CD1c-positive myeloid dendritic cell (primary cell): ENCODE measurements at regions not wholly inside any gene's neighbourhood (a gene's known extent, or its start where the extent isn't known, plus 50 kb on each side); places are given as distances from the start of the nearest gene placed in this dataset.
"Not testable (repeated sequence)": the region's sequence is repeated elsewhere in the genome, so short reads cannot be mapped to it uniquely, and the experiment has no call there.

Experiments used
- DNase-seq: peaks from one replicate; pipeline ENCODE4 v3.0.0-alpha.2; 2016; ENCODE audit errors: extremely low spot score

GRCh38 chr2:221924576-221924975, 352.5 kb upstream of the EPHA4 start:
- DNase-seq, result no peak

DNA sequence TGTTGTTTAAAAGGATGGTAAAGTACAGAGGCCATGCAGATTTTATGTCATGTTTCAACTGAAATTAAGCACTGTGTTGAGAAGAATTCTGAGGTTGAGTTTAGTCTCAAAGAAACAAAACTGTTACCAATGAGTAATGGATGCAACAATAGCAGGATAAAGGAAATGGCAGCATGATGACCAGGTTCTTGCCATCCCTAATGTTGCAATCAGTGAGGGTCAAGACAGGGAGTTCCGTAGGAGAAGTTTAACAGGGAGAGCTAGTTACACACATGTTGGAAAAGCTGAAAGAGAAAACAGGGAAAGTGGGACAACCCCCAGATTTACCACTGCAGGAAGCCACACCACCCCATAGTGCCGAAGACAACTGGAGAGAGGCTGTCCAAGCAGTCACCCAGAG, 343.8 kb upstream of the EPHA4 start:
- DNase-seq, result no peak

DNA sequence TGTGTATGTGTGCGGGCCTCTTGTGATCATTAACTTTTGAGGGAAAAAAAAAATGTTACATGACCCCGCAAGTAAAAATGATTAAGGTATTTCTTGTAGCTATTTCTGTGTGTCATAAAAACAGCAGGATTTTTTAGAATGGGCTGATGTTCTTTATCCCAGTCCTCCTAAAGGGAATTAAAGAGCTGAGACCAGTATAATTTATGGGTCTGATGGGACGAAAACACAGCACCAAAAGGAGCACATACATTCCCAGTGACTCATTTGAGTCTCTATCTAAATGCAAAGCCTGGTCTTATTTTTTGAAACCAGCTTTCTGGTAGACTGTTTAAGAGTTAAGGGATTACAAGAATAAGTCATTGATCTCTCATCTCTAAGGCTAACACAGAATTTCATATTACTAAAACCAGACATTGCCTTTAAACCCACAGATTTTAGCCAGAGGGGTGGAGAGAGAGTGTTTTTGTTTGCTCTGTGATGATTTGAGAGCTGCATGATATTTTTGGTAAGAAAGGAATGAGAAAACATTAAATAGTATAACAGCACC, 342.3 kb upstream of the EPHA4 start:
- DNase-seq, result no peak

DNA sequence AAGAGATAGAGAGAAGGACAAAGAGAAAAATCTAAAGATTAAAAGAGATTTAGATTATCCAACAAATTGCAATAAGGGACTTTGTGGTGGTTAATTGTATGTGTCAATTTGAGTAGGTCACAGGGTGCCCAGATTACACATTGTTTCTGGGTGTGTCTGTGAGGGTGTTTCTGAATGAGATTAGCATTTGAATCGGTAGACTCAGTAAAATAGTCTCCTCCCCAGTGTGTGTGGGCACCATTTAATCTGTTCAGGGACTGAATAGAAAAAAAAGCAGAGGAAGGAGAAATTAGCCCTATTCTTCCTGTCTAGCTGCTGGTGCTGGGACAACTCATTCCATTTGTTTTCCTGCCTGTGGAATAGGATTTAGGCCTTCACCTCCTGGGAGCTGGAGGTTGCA, 339.8 kb upstream of the EPHA4 start:
- DNase-seq, result no peak

DNA sequence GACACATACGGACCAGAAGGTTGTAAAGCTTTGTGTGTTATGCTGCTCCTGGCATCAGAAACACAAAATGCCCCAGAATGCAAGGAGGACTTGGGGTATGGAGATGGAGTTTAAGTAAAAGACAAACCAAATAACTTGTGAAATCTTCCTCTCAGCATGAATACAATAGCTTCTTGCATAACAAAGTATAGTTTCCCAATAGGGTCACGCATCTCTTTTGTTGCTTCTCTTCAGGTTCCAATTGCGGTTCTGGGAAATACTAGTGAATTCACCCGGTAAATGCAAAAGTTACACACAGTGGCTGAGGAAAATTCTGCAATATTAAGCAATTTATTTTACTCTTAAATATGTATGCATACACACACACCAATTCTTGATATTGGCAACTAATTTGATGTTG, 339.2 kb upstream of the EPHA4 start:
- no peak for DNase-seq

DNA sequence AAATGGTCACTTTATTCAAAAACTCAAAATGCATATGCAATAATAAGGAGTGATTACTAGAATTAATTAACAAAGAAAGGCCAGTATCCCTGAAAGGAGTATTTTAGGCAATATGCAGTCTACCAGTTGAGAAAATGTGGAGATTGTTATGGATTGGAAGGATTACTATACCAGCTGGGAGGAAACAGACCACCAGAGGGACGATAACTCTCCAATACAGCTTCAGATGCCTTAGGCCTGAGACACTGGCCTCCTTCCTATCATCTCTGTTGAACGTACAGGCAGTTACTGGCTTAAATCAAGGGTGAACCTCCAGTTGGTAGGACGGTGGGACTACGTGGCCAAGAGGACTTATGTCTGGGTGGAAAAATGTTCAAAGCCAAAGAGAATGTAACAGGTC, 336.4 kb upstream of the EPHA4 start:
- no peak for DNase-seq

DNA sequence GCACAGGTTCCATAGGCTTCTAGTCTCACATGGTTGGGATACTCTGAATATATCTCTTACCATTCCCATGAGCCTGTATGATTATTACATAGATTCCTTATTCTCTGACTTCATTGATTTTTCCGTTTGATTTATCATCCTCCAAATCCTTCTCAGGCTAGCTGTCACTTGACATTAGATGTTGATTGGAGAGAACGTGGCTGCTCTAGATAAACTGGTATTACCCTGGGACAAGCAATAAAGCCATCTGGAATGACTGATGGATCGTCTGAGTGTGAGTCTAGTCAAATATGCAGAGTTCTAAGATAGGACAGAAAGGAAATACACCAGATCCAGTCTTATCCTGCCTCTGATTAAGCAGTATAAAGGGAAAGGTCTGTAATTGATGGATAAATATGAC, 325.6 kb upstream of the EPHA4 start:
- DNase-seq, result no peak

DNA sequence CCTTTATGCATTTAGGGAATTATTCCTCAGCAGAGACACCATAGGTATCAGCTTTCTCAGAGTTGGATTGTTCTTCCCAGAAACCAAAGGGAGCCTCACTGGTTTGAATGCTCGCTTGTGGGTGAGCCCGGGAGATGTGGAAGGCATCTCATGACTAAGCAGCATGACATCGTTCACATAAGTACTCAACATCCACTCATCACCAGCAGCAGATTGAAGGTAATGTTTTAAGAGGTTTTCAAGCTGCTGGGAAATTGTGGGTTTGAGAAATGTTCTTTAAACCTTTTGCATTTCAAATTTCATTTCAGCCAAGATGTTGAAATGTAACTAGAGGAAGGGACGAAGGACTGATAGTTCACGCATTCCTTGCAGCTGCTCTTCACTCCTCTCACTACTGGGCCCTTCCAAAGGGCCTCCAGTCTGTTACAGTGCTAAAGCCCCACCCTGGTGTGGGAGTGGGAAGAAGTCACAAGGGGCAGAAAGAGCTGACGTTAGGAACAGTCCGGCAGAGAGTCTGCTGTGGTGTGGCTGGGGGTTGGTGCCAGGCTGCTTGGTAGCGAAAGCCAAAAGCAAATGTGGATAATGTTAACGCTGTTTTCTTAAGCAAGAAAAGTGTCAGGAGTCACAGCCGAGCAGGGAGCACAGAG, 324.5 kb upstream of the EPHA4 start:
- no peak for DNase-seq

GRCh38 chr2:221895366-221896121, 323.4 kb upstream of the EPHA4 start:
- no peak for DNase-seq

DNA sequence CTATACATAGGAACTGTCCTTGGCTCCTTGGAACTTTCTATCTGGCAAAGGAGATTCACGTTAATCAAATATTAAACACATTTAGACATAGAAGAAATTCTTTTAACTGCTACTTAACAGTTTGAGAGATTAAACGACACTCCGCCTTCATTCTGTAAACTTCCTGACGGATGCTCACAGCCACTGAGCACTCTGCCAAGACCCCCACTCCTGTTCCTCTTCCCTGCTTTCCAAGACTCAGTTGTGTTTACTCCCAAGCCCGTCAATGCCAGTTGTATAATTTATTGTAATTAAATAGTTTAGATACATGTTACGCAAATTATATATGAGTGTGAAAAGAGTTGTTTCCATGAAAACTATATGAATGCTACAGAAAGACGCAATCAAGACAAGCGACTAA, 321.4 kb upstream of the EPHA4 start:
- no peak for DNase-seq

DNA sequence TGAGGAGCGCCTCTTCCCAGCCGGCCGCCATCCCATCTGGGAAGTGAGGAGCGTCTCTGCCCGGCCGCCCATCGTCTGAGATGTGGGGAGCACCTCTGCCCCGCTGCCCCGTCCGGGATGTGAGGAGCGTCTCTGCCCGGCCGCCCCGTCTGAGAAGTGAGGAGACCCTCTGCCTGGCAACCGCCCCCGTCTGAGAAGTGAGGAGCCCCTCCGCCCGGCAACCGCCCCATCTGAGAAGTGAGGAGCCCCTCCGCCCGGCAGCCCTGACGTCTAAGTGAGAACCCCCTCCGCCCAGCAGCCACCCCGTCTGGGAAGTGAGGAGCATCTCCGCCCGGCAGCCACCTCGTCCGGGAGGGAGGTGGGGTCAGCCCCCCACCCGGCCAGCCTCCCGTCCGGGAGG, 319.9 kb upstream of the EPHA4 start:
- DNase-seq, result not testable (repeated sequence)

DNA sequence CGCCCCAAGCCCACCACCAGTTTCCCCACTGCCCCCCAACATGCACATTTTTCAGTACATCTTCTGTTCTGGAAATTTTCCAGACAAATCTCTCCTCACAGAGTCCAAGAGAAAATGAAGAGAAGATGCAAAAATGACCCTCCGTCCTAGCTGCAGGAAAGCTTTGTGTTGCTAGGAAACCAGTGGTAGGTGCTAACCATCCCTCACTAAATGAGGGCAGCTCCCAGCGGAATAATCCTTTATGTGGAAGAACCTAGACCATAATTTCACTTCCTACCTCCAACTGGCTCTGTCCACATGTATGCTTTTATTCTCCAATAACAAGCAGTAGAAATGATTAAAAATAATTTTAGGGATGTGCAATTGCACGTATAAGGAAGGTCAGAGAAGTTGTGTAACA, 311.9 kb upstream of the EPHA4 start:
- no peak for DNase-seq

DNA sequence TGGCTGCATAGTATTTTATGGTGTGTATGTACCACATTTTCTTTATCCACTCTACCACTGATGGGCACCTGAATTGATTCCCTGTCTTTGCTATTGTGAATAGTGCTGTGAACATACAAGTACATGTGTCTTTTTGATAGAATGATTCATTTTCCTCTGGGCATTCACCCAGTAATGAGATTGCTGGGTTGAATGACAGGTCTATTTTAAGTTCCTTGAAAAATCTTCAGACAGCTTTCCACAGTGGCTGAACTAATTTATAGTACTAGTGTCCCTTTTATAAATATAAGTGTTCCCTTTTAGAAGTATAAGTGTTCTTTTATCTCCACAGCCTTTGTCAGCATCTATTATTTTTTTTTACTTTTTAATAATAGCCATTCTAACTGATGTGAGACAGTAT, 303.9 kb upstream of the EPHA4 start:
- no peak for DNase-seq

DNA sequence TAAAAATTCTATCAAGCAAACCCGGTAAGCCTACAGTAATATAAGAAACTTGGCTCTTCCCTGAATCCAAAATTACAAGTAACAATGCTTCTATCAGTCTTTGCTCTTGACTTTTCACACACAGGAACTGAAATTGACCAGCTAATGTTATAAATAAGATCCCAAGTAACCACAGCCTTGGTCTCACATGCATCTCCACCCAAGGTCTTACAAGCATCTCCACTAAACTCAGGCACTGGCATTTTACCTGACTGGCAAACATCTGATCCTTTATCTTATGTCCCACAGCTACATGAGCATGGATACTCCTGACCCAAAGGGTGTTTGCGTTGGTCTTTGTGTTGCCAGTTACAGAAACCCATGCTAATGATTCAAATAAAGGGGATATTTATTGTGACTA, 302.3 kb upstream of the EPHA4 start:
- no peak for DNase-seq

DNA sequence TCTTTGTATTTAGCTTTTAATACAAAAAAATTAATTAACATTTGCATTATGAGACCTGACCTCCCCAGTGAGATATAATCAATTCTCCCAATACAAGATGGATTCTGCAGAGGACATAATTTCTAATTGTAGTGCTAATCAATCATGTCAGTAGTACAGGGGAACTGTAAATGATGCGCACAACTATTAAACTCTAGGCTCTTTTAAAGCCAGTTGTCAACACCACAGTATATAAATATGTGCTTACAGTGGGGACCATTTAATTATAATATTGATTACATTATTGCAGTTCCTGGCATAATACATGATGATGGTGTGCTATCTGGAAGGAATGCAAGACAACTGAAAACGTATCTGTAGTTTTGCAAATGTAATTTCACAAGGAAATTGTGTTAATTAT, 285.6 kb upstream of the EPHA4 start:
- no peak for DNase-seq

DNA sequence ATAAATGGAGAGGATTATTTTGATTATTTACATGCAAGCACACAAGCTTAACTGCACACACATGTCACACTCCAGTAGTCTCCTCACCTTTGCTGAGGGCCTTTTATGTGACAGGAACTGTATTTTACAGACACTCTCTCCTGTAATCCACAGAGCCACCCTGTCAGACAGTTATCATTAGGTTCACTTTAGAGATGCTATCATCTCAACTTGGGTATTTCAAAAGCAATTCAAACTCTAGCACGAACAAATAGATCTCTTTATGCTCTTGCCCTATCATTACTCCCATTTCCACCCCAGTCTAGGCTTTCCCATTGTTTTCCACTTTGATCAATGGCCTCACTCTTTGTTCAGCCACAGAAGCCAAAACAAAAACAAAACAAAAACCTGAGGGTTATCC, 281.2 kb upstream of the EPHA4 start:
- no peak for DNase-seq

DNA sequence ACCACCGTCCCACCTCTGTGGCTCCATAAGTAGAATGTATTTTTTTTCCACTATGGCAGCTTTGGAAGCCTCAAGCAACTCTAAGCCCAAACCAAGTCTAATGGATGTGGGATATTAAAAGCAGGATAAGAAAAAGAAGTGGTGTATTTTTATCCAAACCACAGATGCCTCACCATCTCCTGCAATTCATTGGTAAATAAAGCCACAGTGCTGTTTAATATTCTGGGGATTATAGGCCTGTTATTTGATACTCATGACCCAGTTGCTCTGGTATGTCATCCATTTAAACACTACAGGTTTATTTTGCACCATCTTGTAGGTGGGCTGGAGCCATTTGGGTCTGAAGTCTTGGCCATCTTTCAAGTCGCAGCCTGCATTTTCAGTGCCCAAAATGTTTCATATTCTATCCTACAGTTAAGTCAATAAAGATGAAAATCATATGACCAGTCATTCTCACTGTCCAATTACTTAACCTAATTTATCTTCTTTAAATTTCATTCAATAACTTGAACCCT, 279.5 kb upstream of the EPHA4 start:
- DNase-seq, result no peak

DNA sequence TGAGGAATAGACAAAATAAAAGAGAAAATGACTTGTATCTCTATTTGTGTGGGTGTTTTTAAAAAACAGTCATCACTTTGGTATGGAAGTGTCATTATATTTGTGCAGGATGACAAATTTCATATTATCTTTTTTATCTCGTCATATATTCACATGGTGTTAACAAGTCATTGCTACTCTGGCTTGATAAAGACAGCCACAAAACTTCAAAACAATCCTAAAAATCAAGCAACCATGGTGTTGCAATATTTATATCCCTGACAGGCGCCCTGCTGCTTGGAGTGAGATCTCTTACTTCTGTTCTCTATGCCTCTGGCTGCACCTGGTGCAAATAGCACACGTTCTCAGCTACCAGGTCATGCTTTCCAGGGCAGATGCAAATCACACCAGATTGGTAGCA, 278.0 kb upstream of the EPHA4 start:
- DNase-seq, result no peak

GRCh38 chr2:221848286-221848685, 276.2 kb upstream of the EPHA4 start:
- no peak for DNase-seq

DNA sequence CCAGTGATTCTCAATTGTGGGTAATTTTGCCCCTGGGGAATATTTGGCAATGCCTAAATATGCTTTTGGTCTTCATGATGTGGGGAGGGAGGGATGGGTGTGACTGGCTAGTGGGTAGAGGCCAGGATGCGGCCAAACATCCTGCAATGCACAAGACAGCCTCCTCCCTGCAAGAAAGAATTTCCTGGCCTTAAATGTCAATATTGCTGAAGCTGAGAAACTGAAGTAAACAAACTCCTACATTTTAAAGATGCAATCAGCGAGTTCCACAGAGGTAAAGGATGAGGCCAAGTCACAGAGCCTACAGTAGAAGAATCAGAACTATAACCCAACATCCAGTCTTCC, 272.9 kb upstream of the EPHA4 start:
- DNase-seq, result no peak

DNA sequence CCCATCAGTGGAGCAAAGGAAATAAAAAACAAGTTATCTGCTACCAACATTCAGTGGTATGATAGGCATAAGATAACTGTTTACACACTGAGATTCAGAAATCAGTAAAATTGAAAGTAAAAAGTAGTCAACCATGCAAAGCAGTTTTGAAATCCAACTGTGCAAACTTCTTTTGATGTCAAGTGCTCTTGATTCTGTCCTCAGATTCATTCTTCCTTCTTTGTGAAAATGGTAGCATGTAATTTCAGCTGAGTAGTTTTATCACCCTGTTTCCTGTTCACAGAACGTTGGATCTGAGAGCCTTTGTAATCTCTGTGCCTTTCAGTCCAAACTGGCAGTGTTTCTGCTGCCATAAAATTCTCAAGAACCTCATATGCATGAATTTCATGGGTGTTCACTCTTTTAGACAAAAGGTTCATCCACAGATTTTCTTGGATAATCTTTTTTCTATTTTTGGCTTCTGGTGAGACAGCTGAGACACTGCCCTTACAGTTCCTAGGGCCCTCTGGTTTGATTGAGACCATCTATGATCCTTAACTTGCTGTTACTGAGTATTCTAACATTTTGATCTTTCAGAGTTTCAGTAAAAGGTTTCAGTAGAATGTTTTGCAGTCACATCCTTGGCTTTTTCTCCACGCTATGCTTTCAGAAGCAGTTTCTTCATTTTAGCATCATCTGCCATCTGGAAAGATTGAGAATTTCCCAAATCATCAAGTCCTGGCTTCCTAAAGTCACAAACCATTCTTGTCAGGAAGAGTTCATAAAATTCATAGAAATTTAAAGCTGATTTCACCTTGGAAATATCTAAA, 272.3 kb upstream of the EPHA4 start:
- DNase-seq, result no peak

DNA sequence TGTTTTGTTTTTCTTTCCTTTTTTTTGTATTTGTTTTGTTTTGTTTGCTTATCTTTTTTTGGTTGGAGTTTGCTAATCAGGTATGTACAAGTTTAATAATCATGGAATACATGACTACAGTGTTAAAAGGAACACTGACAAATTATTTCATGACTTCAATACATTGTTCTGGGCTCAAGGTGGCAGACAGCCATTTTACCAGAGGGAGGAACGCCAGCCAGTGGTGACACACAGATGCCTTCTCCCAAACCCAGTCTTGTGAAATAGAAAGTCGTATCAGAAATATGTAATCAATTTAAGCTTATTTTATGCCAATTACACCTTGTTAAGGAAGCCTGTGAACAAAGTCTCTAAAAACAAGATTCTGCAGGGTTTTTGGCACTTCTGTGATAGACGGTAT, 264.0 kb upstream of the EPHA4 start:
- no peak for DNase-seq

- DNase-seq, result no peak
Observed at GRCh38 chr2:221833966-221834365, 261.9 kb upstream of the EPHA4 start.
